HEK293 (cell line): ENCODE measurements at regions not wholly inside any gene's neighbourhood (a gene's known extent, or its start where the extent isn't known, plus 50 kb on each side); places are given as distances from the start of the nearest gene placed in this dataset.

Source experiments
- CTCF ChIA-PET: fragments of 350-600 bp; formaldehyde crosslinking; extraction: SDS; loops from one replicate; lab custom pipeline; 2021; ENCODE audit warnings: antibody characterized with exemption; lab: Yijun Ruan, JAX
- POLR2A ChIA-PET: fragments of 300-600 bp; formaldehyde crosslinking; extraction: SDS; loops from one replicate; lab custom pipeline; 2020; ENCODE audit warnings: antibody characterized with exemption, inconsistent platforms; lab: Yijun Ruan, JAX
- H3K27ac ChIP-seq: fragments of 200-500 bp; sonication (Bioruptor generic); 2 replicates; pipeline ENCODE4 v1.5.1; 2014; ENCODE audit warnings: low read depth, low read length, control low read depth, inconsistent platforms; ENCODE audit errors: extremely low read depth
- H3K36me3 ChIP-seq, 2 experiments: fragments of 200-500 bp in 1 of 2; sonication (Bioruptor generic) in 1 of 2; 1 replicate in 1 of 2; 2 replicates in 1 of 2; pipeline ENCODE4 v1.5.1; 2014 to 2017; ENCODE audit warnings: inconsistent platforms in 2 of 2, low read length in 2 of 2; ENCODE audit not compliant: control insufficient read depth in 2 of 2, insufficient read depth in 1 of 2
- H3K4me1 ChIP-seq: fragments of 200-500 bp; sonication (Bioruptor generic); 2 replicates; pipeline ENCODE4 v1.5.1; 2014; ENCODE audit warnings: mild to moderate bottlenecking, low read length, inconsistent platforms; ENCODE audit not compliant: control insufficient read depth, insufficient read depth
- H3K4me3 ChIP-seq: 2 replicates; pipeline ENCODE4 v1.5.1; 2011; ENCODE audit warnings: low read depth, mild to moderate bottlenecking, control low read depth, low read length, moderate library complexity
- H3K9me3 ChIP-seq: fragments of 200-500 bp; sonication (Bioruptor generic); 2 replicates; pipeline ENCODE4 v1.5.1; 2014; ENCODE audit warnings: low read depth, low read length, inconsistent platforms; ENCODE audit not compliant: control insufficient read depth, insufficient read depth
- HIC1 ChIP-seq: fragments of 450-650 bp; formaldehyde crosslinking; IDR thresholded peaks from 2 replicates; pipeline ENCODE4 v1.5.1; 2016; ENCODE audit warnings: missing biosample characterization, missing genetic modification characterization
- PRDM1 ChIP-seq: fragments of 450-650 bp; formaldehyde crosslinking; IDR thresholded peaks from 2 replicates; pipeline ENCODE4; 2016; ENCODE audit warnings: missing biosample characterization, missing genetic modification characterization
- ZBTB10 ChIP-seq: fragments of 450-650 bp; formaldehyde crosslinking; IDR thresholded peaks from 2 replicates; pipeline ENCODE4 v1.5.1; 2016; ENCODE audit warnings: missing biosample characterization, missing genetic modification characterization
- ZBTB8A ChIP-seq: fragments of 450-650 bp; formaldehyde crosslinking; IDR thresholded peaks from 2 replicates; pipeline ENCODE4 v1.5.1; 2016; ENCODE audit warnings: missing biosample characterization, missing genetic modification characterization
- ZFP37 ChIP-seq: fragments of 450-650 bp; formaldehyde crosslinking; IDR thresholded peaks from 2 replicates; pipeline ENCODE4 v1.5.1; 2016; ENCODE audit warnings: missing biosample characterization, missing genetic modification characterization
- ZIC2 ChIP-seq: fragments of 450-650 bp; formaldehyde crosslinking; IDR thresholded peaks from 2 replicates; pipeline ENCODE4 v1.5.1; 2016; ENCODE audit warnings: missing biosample characterization, missing genetic modification characterization
- ZNF140 ChIP-seq: fragments of 450-650 bp; formaldehyde crosslinking; IDR thresholded peaks from 2 replicates; pipeline ENCODE4 v1.5.1; 2016; ENCODE audit warnings: missing biosample characterization, missing genetic modification characterization
- ZNF175 ChIP-seq: fragments of 450-650 bp; formaldehyde crosslinking; IDR thresholded peaks from 2 replicates; pipeline ENCODE4 v1.5.1; 2016; ENCODE audit warnings: missing biosample characterization, missing genetic modification characterization
- ZNF18 ChIP-seq: fragments of 450-650 bp; formaldehyde crosslinking; IDR thresholded peaks from 2 replicates; pipeline ENCODE4 v1.5.1; 2016; ENCODE audit warnings: missing biosample characterization, missing genetic modification characterization
- ZNF221 ChIP-seq: fragments of 450-650 bp; formaldehyde crosslinking; IDR thresholded peaks from 2 replicates; pipeline ENCODE4 v1.5.1; 2017; ENCODE audit warnings: missing biosample characterization, missing genetic modification characterization, borderline replicate concordance
- ZNF292 ChIP-seq: fragments of 450-650 bp; formaldehyde crosslinking; IDR thresholded peaks from 2 replicates; pipeline ENCODE4 v1.5.1; 2016; ENCODE audit warnings: low read depth, missing biosample characterization, missing genetic modification characterization, borderline replicate concordance
- ZNF521 ChIP-seq: fragments of 450-650 bp; formaldehyde crosslinking; IDR thresholded peaks from 2 replicates; pipeline ENCODE4 v1.5.1; 2017; ENCODE audit warnings: missing biosample characterization, mild to moderate bottlenecking, missing genetic modification characterization
- ZNF549 ChIP-seq: fragments of 450-650 bp; IDR thresholded peaks from 2 replicates; pipeline ENCODE4 v1.5.1; 2018; ENCODE audit warnings: missing biosample characterization, missing genetic modification characterization, mild to moderate bottlenecking, inconsistent platforms, moderate library complexity
- ZNF571 ChIP-seq: fragments of 450-650 bp; formaldehyde crosslinking; IDR thresholded peaks from 2 replicates; pipeline ENCODE4 v1.5.0; 2017; ENCODE audit warnings: missing biosample characterization, missing genetic modification characterization
- ZNF596 ChIP-seq: fragments of 450-650 bp; IDR thresholded peaks from 2 replicates; pipeline ENCODE4 v1.5.0; 2018; ENCODE audit warnings: missing biosample characterization, mild to moderate bottlenecking, missing genetic modification characterization, moderate library complexity
- ZNF776 ChIP-seq: fragments of 450-650 bp; formaldehyde crosslinking; IDR thresholded peaks from 2 replicates; pipeline ENCODE4 v1.5.0; 2017; ENCODE audit warnings: missing biosample characterization, missing genetic modification characterization, borderline replicate concordance
- TF ChIP-seq, protein P1 (sequence below): fragments of 450-650 bp; formaldehyde crosslinking; IDR thresholded peaks from 2 replicates; pipeline ENCODE4 v1.5.1; 2016; ENCODE audit warnings: missing biosample characterization, missing genetic modification characterization

DNA sequence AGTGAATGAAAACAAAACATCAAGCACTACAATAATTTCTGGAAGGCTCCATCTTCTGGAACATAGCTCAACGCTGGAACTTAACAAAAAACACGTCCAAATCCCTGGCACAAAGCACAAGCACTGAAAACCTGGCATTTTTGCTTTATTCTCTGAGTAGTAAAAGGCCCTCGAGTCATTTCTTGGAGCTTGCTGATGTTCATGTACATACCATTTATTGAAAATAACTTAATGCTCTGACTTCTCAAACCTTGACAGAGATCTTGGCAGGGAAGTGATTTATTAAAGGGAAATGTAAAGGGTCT is 76.5 kb upstream of the STK17B start:
- H3K27ac ChIP-seq = no peak overlapping the region
- CTCF ChIA-PET = interaction anchor here (0.6 to 0.7 kb wide), 2 partner anchors 35 to 1145 kb away, joined by 3 to 5 read pairs; no protein-coding TSS in a partner anchor
- POLR2A ChIA-PET = no interaction called here

More for the DNA sequence above, 76.5 kb upstream of the STK17B start:
- TF ChIP-seq ZNF596 (tag by site-specific recombination) (no peak), ZFP37 (tag by site-specific recombination) (no peak), ZBTB10 (tag by site-specific recombination) (no peak), ZNF175 (no peak), HIC1 (tag by site-specific recombination) (no peak), ZNF221 (tag by site-specific recombination) (no peak), ZBTB8A (tag by site-specific recombination) (no peak), ZNF140 (tag by site-specific recombination) (no peak), ZIC2 (tag by site-specific recombination) (no peak), ZNF18 (tag by site-specific recombination) (no peak), ZNF292 (tag by site-specific recombination) (no peak), PRDM1 (tag by site-specific recombination) (no peak), ZNF521 (tag by site-specific recombination) (no peak), ZNF549 (tag by site-specific recombination) (no peak), ZNF571 (tag by site-specific recombination) (no peak), ZNF776 (tag by site-specific recombination) (no peak)
- TF ChIP-seq, protein P1, sequence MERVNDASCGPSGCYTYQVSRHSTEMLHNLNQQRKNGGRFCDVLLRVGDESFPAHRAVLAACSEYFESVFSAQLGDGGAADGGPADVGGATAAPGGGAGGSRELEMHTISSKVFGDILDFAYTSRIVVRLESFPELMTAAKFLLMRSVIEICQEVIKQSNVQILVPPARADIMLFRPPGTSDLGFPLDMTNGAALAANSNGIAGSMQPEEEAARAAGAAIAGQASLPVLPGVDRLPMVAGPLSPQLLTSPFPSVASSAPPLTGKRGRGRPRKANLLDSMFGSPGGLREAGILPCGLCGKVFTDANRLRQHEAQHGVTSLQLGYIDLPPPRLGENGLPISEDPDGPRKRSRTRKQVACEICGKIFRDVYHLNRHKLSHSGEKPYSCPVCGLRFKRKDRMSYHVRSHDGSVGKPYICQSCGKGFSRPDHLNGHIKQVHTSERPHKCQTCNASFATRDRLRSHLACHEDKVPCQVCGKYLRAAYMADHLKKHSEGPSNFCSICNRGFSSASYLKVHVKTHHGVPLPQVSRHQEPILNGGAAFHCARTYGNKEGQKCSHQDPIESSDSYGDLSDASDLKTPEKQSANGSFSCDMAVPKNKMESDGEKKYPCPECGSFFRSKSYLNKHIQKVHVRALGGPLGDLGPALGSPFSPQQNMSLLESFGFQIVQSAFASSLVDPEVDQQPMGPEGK = no peak
- H3K36me3 ChIP-seq = no peaks in the 10 kb centered on the region
- H3K4me1 ChIP-seq = no peaks in the 10 kb centered on the region
- no peaks in the 10 kb centered on the region for H3K9me3 ChIP-seq
- H3K4me3 ChIP-seq = no peak overlapping the region
